Fibroblast of gingiva (primary cell): ENCODE measurements at regions not wholly inside any gene's neighbourhood (a gene's known extent, or its start where the extent isn't known, plus 50 kb on each side); places are given as distances from the start of the nearest gene placed in this dataset.
"Not testable (repeated sequence)": the region's sequence is repeated elsewhere in the genome, so short reads cannot be mapped to it uniquely, and the experiment has no call there.

ENCODE experiments used
- DNase-seq: peaks from one replicate; pipeline ENCODE4 v3.0.0-alpha.2; 2011; ENCODE audit warnings: low read depth

DNA sequence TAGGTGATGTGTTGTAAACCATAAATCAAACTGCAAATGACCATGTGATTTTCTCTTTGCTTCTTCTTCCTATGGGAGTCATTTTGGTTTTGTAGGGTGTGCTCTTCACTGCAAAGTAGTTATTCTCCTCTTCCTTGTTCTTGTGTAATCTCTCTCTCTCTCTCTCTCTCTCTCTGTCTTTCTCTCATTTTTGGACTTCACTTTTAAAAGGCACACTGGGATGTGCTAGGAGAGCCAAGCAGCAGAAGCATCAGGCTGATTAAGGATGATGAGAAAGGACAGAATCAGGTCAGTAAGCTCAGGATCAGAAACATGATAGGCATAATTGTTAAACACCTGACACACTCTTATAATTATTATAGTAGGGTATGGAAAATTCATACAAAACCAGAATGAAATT, 505.3 kb upstream of the ZNF608 start:
- DNase-seq, result no peak

DNA sequence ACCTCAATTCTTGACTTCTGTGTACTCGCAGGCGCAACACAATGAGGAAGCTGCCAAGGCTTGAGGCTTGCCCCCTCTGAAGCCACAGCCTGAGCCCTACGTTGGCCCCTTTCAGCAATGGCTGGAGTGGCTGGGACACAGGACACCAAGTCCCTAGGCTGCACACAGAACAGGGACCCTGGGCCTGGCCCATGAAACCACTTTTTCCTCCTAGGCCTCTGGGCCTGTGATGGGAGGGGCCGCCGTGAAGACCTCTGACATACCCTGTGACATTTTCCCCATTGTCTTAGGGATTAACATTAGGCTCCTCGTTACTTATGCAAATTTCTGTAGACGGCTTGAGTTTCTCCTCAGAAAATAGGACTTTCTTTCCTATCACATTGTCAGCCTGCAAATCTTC, 507.2 kb upstream of the ZNF608 start:
- not testable (repeated sequence) for DNase-seq

DNA sequence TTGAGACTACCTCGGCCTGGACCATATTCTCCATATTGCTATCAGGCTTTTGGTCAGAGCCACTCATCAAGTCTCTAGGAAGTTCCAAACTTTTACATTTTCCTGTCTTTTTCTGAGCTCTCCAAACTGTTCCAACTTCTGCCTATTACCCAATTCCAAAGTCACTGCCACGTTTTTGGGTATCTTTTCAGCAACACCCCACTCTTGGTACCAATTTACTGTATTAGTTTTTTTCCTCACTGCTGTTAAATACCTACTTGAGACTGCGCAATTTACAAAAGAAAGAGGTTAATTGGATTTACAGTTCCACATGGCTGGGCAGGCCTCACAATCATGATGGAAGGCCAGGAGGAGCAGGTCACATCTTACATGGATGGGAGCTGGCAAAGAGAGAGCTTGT, 507.8 kb upstream of the ZNF608 start:
- DNase-seq, result no peak

DNA sequence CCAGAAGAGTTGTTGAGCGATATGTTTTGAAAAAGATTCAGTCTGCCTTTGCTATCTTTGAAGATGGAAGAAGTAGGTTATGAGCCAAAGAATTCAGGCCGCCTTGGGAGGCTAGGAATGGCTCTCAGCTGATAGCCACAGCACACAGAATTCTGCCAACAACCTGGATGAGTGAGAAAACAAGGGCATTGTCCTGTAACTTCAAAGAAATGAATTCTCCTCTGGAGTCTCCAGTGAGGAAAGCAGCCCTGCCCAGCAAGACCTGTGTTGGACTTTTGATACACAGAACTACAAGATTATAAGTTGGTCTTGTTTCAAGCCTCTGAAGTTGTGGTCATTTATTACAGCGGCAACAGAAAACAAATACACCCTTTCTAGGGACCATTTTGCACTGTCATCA, 509.9 kb upstream of the ZNF608 start:
- DNase-seq, result no peak

DNA sequence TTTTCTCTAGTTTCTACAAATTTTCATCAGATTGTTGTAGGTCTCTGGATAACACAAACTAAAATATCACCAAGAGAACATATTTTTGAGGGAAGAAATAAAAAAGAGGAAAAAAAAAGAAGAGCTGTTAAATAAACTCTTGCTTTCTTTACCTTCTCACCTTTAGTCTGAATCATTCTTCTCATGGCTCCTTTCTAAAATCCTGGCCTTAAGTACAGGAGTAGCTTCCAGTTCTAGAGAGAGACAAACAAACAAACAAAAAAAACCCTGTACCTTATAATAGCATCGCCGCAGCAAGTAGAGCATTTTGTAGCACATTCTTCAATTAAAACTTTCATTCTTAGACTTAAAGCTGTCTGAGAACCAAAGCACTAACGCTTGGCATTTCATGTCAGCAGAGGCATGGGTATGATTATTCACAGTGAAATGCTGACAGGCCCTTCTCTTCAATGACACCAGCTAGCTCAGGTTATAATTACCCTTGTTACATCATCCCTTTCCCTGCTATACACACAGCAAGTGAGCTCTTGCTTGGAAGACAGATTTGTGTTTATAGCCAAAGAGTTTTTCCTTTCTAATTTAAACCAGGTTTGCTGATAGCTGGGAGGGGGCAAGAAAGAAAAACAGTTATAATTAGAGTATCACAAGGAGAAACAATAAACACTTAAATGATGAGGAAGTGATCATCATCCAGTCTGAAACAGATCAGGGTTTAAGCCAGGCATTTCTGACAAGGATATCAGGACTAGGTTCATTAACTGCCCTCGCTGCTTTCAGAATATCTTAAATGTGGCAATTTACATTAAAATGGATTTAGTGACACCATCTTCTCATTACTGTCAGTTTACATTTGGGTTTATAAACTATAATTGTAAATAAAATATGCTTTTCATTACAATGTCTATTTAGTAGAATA, 510.9 kb upstream of the ZNF608 start:
- peak; percentile 10 for DNase-seq

DNA sequence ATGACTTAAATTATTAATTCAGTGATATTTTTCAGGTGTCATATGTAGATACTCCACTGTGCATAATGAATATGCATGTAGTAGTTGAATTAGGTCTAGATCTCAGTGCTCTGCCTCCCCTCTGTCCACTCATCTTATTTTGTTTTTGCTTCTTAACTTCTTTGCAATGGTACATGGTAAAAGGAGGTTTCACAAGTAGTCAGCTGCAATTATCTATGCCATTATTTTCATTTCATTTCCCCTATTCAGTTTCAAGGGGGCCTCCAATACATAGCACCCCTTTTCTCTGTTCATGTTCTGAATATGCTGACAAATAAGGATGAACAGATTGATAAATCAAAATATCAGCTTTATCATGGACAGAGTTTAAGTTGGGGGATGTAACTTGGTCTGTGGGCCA, 511.6 kb upstream of the ZNF608 start:
- DNase-seq, result no peak

DNA sequence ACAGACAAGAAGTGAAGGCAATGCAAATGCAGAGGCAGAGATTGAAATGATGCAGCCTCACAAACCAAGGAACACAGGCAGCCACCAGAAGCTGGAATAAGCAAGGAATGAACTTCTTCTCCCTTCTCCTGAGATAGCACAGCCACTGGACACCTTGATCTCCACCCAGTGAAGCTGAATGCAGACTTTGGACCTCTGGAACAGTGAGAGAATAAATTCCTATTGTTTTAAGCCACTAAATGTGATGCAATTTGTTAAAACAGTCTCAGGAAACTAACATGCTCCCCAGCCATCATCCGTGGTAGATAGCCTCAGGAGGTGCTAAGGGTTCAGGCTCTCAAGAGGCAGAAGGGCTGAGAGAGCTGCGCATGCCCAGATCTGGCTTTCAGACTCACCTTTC, 512.2 kb upstream of the ZNF608 start:
- DNase-seq, result no peak

DNA sequence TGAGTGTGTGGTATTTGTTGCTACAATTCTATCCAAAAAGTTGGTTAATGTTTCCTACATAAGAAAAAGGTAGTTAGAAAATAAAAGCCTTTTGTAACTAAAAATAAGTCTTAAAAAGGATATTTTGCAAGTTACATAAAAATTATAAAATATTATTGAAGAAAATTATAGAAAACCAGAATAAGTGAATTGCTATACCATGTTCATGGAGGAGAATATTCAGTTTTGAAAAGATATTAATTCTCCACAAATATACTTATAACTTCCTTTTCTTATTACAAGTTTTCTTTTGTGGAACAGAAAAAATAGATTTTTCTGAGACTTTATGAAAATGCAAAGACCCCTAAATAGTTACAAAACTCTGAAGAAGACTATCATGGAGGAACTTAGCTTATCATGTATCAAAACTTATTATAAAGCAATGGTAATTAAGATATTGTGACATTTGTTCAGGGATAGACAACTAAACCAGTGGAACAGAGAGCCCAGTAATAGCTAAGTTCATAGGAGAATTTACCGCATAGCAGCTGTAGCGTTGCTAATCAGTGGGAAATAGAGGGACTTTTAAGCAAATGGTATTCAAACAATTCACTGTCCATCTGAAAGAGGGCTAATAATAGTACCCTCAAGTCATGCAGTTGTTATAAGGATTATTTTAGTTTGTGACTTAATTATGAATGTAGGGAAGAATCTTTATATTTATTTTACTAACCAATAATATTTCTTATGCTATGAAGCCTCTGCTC, 515.2 kb upstream of the ZNF608 start:
- no peak for DNase-seq

DNA sequence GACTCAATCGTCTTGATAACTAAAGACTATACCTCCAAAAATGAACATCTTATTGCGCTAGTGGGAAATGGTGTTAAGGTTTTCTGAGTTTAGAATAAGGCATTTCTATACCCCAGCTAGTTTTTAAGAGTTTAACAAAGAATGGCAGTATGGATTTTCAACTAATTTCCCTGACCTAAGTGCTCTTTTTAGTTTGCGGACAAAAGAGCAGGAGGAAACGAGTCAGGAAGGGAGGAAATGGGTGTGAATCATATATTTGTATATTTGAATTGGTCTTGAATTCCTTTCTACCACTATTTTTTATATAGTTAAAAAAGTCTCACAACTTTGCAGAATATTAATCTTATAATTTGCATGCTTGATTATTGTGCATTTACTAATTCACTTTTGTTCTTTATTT, 516.3 kb upstream of the ZNF608 start:
- no peak for DNase-seq

DNA sequence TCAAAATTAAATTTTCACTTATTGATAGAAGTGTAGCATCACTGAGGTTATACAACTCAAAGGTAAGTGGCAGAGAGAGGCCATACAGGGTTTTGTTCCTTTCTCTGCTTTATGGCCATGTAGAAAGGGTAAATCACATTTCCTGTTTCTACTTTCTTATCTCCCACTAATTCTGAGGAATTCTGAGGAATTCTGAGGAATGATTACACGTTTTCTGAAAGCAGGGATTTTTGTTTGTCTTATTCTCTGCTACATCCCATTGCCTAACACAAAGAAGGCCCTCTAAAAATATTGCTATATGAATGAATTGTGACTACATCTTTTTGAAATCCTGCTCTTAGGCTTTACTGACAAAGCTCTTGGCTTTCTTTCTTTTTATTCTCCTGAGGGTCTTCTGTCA, 516.9 kb upstream of the ZNF608 start:
- no peak for DNase-seq

DNA sequence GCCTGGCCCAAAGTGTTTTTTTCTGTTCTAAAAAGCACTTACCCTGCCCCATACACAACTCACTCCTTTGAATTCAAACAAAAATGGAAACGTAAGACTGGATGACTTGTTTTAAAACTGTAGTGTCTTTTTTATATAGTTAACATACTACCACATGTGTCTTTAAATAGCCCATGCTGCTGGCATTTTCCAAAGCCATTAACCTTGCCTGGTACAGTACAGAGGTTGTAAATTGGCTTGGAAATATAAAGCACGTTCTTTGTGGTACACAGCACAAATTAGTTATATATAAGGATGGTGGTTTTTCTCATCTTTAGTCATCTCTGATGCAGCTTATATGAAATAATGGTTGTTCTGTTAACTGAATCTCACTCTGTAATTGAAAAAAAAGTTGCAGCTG, 519.7 kb upstream of the ZNF608 start:
- no peak for DNase-seq

DNA sequence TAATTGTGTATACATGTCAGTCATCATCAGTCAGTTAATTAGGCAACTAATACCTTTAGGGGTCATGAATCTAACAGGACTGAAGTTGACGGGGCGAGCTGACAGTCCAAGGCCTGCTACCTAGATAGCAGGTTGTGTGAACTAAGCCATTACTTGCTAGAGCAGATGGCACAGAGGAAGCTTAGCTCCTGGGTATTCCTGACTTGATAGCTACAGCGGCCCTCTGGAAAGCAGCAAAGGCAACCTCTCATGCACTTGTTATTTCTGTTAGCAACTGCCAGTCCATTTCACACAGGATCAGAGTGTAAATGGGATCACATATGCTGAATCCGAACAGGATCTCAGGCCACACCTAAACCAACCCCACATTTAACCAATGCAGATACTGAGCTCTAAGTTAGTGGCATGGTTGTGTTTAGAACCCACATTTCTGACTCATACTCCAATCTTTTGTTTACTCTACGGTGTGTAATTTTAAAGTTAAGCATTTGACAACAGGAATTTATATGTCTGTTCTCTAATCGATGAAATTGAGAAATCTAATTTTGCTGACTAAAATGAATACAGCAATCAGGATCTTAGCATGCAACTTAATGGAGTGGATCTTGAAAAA, 521.3 kb upstream of the ZNF608 start:
- DNase-seq, result no peak

DNA sequence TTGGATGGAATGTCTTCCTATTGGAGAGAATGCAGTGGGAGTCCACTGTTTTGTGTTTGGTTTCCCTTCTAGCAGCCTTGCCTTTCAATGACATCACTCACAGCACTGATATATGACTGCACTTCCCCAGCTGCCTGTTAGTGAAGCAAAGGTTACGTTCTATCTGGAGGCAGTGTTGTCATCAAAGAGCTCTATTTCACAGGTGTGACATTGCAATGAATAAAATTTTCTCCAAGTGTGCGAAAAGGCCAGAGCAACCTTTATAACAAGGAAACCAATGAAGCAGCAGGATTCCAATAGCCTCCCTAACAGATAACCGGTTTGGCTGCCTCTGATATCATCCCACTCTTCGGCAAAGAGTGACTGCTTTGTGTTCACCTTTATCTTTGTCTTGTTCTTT, 523.5 kb upstream of the ZNF608 start:
- no peak for DNase-seq

DNA sequence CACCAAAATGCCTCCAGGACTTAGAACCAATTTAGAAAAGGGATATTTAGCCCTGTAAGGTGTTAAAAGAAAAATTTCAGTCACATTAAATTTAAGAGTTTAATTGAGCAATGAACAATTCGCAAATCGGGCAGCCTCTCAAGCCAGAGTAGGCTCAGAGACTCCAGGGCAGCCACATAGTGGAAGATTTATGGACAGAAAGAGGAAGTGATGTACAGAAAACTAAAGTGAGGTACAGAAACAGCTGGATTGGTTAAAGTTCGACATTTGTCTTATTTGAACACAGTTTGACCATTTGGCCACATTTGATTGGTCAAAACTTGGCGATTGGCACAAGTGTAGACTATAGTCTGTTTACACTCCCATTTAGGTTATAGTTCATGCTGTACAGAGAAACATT, 525.9 kb upstream of the ZNF608 start:
- DNase-seq, result no peak

DNA sequence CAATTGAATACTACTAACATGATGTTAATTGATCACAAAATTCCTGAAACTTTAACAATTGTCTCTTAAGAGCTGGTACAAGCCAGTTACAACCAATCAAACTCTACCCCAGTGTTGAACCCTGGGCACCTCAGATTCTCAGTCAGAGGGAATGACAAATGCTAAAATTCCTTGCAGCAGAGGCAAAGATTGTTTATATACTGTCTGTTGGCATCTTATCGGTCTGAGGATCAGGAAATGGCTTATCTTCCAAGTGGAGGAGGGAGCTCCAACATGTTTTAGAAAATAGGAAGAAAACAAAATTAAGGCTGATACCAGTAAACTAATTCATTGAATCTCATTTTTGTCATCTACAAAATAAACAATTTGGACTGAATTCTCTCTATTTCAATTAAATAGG, 527.8 kb upstream of the ZNF608 start:
- no peak for DNase-seq

DNA sequence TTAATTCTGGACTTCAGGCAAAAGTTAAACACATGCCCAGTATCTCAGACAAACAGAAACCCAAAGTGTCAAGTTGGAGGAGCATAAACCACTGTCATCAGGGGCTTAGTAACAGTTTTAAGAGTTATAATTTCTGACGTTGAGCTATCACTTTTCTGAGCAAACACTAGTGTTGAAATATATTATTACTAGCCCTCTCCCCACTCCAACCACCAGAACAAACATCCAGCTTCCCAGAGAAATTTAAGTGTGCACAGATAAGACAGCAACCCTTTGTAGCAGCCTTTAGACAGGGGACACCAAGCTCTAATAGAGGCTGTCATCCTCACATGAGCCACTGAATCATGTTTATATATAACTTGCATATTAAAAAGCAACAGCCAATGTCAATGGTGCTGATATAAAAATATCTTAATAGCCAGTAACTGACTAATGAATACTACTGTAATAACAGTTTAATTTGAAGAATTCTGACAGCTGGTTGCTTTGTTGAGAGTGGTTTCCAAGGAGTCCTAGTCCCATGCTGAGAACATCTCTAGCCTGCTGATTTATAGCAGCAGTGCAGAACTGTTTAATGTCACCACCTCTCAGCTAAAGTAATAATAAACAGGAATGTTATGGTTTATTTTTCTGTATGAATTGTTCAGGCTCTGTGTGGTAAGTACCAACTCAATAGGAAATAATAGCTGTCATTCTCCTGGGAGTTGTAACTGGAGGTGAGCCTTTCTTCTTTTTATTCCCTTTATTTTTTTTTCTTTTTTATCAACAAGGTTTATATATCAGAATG, 528.7 kb upstream of the ZNF608 start:
- DNase-seq, result no peak

DNA sequence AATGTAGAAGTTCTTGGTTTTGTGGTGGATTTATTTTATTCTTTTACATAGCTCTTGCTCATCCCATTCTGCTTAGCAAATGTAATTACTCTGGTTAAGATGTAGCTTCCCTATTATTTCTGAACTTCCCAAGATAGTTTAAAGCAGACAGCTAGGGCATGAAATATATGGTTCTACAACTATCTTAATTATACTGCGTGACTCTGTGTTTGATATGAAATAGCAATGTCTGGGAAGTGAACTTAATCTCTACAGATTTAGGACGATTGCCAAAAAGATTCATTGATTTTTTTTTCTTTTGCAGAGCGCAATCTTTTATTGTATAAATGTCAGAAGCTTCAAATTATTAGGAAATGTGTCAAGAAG, 529.3 kb upstream of the ZNF608 start:
- DNase-seq, result no peak

DNA sequence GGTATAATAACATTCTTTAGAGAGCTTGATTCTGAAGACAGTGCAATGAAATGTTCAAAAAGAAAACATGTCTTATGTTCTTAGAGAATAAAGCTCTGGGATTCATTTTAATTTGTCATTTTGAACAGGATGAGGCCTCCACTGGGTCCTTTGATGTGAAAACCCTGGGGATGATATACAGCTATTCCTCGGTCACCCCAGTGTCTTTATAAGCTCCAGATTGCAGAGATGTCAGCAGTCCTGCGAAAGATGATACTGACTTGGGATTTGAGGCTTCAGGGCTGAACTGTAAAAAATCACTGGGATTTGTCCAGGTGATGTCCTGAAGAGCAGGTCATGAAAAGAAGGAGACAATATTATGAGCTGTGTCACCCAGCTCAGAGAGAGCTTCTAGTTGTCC, 529.7 kb upstream of the ZNF608 start:
- DNase-seq, result no peak

DNA sequence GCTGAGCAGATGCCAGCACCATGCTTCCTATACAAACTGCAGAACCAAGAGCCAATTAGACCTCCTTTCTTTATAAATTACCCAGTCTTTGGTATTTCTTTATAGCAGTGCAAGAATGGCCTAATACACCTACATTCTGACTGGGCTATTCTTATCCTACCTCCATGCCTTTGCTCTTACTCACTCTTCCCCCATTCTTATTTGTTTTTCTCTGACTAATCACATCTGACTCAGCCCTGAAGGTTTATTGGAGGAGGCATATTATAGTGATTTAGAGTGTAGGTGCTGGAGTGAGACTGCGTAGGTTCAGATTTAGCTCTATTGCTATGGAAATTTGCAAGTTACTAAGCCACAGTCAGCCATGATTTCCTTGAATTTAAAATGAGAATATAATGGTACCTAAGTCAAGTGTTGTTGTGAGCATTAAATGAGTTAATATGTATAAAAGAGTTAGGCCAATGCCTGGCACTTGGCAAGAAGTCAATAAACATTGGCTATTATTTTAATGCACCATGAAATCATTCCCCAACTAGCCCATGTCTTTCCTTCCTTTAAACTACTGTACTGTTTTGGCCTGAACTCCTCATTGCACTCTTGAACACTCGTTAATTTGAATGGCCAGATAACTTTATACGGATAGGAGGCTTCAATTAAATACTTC, 531.2 kb upstream of the ZNF608 start:
- DNase-seq, result no peak

DNA sequence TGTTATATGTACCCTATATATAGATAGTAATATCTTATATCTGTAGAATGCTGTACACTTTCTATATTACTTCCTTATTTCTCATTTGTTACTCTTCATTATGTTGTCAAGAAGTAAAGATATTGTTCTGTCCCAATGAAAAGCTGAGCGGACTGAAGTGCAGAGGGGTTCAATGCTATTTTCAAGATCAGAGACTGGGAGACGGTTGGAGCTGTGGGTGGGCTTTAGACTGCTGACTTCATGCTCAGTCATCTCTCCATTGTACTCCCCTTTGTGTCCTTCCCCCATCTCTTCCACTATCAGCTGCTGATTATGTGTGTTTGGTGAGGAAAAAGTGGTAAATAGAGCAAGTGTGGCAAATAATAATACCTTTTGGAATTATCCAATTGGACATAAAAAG, 532.3 kb upstream of the ZNF608 start:
- no peak for DNase-seq

DNA sequence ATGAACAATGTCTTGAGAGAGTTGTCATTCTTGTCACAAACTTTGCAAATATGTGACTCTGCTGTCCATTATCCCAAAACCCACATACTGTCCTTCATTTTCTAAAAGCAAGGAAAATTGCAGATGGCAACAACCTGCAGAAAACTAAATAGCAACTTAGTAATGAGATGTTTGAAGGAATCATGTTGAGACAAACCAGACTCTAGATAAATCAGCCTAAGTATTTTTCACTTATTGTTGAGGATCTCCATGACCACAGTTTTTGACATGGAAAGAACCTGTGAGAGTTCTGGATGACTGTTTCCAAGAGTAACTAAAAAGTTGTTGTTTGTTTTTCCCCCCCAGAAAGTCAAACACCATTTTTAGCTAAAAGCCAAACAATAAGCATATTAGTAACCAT, 535.2 kb upstream of the ZNF608 start:
- DNase-seq, result no peak

DNA sequence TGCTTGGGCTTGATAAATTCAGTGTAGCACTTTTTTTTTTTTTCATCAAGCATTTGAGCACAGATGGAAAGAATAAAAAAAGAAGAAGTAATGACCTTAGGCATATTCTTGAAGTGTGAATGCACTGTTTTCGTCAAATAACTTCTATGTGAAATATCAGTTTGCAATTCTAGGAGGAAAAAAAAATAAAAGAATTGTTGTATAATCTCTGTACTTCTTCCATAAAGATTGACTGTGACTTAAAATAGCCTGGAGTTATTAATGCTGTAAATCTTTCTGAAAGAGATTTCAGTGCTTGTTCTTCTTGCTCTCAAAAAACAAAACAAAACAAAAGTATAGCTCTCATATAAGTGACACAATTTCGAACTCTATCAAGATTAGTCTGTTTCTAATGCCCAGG, 536.9 kb upstream of the ZNF608 start:
- DNase-seq, result no peak
